ENCODE measurements at regions not wholly inside any gene's neighbourhood (a gene's known extent, or its start where the extent isn't known, plus 50 kb on each side); places are given as distances from the start of the nearest gene placed in this dataset.

DNA sequence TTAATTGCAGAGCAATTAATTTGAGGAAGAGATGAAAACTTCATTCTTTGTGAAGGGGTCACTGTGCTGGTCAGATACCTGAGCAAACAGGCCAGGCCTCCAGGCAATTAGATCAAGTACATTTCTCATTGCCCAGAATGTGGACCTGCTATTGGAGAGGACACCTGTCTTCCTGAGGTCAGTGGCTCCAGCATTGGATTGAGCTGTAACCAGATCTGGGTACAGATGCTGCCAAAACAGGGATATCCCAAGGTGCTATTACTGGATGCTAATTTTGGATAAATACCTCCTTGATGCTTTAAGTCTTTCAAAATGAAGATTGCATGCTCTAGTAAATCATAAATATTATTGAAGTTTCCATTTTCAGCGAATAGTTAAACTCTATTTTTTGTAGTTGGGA lies 131.5 kb downstream of the FAM161A start:
- no peak for DNase-seq (ENCODE audit: low read depth)

DNA sequence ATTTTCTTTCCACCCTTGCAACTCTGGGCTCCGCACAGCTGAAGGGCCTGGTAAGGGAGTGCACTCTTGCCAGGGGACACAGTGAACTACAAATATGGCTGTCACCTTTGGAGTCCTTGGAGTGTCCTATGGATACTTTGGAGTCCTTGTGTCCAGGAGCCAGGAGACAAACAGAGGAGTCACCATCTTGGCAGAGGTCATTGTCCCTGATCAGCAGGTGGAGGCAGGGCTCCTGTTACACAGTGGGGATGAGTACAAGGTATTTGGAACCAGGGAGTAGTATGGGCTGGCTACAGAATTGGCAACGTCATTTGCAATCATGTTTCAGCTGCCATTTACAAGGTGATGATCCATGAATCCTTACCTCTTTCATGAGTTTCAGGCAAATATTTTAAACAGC lies 132.5 kb downstream of the FAM161A start:
- no peak for DNase-seq (ENCODE audit: low read depth)

DNA sequence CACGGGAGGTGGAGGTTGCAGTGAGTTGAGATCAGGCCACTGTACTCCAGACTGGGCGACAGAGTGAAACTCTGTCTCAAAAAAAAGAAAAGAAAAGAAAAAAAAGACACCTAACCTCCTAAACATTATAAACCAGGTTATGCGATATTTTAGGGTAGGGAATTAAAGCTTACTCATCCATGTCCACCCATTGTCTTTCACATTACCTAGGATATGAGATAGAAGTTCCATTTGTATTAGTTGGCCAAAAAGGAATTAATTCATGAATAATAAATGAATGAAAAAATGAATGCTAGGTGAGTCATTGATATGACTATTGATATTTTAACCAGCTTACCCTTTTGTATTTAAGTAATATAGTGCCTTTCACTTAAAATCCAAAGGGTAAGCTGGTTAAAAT lies 132.9 kb downstream of the FAM161A start:
- no peak for DNase-seq (ENCODE audit: low read depth)

DNA sequence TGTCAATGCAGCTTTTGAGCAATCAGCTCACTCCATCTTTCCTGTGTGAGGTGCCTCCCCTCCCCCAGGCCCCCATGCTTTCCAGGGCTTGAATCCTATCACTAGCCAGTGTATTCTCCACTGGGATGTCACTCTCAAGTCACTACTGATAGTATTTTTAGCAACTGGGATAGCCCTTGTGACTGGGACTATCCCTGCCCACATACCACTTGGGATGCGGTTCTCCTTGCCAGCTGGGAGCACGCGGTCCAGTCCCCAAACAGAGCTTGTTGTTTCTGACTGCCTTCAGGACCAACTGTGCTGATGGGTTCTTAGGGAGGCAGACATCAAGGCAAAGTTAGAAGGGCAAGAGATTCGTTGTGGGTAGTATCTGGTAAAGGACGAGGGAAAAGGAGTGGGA lies 134.9 kb downstream of the FAM161A start:
- DNase-seq (ENCODE audit: low read depth): no peak

DNA sequence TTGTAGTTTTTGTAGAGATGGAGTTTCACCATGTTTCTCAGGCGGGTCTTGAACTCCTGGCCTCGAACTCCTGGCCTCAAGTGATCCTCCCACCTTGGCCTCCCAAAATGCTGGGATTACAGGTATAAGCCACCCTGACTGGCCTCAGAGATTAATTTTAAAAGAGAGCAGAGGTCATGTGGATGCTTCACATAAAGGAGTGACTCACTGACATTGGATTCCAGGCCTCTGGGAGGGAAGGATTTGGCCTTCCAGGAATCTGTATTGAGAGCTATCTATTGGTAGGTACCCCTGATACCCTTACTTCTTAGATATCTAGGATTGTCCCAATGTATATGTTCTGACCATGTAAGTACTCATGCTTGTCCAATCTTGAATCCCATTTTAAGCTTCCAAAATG lies 138.4 kb downstream of the FAM161A start:
- no peak for DNase-seq (ENCODE audit: low read depth)

DNA sequence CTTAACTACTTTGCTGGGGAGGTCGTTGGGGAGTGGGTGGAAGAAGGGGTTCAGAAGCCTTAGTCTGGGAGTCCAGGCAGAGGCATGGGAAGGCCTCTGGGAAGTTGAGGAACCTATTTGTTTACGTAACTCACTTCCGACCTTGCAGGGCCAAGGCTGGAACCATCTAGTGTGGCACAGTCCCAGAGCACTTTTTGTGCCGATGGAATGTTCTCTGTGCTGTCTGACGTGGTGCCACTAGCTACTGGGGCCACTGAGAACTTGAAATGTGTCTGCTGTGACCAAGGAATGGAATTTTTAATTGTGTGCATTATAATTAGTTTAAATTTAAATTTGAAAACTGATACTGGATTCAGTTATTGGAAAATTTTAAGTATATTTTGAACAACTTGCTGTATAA lies 139.7 kb downstream of the FAM161A start:
- no peak for DNase-seq (ENCODE audit: low read depth)

DNA sequence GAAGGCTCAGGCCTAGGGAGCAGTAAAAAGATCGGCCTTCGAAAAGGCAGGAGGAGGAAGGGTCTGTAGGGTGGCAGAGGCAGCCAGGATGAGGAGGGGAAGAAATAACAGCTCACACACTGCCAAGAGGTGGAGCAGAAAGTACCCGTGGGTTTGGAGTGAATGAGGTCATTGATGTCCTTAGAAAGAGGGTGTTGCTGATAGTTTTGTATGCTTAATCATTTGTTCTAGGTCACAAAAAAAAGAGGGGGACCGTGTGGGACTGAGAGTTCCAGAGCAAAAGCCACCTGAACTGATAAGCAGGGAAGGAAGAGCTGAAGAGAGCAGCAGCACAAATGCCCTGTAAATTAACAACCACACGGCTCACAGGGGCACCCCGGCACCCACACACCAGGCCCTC lies 140.4 kb downstream of the FAM161A start:
- no peak for DNase-seq (ENCODE audit: low read depth)

DNA sequence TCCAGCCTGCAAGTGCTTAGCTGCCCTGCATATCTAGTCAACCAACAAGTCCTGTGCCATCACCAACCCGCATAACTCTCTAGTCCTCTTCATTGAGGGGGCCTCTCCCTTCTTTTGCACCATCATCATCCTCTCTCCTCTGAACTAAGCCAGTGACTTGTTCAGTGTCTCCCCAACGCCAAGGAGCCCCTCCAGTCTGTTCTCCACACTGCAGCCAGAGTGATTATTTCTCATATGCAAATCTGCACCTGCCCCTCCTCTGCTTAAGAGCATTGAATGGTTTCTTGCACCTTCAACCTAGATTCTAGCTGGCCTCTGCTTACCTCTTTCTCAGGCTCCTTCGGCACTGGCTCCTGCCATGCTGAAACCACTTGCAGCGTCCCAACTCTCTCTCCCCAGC lies 141.8 kb downstream of the FAM161A start:
- DNase-seq (ENCODE audit: low read depth): no peak

DNA sequence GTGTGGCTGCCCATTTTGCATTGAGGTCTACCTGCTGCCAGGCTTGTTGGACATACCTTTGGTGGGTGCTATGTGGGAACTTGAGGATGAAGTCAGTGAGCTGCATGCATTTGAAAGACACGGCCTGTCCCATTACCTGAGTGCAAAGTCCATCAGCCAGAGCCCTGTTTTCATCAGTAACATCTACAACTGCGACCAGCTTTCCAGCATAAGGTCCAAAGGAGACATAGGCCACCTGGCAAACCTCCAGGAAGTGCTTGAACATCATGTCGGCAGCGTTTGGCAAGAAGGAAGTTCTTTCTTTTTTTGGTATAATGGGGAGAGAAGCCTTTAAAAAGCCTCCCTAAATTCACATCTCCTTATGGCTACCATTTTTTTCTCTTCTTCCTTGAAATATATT lies 143.1 kb downstream of the FAM161A start:
- no peak for DNase-seq (ENCODE audit: low read depth)

DNA sequence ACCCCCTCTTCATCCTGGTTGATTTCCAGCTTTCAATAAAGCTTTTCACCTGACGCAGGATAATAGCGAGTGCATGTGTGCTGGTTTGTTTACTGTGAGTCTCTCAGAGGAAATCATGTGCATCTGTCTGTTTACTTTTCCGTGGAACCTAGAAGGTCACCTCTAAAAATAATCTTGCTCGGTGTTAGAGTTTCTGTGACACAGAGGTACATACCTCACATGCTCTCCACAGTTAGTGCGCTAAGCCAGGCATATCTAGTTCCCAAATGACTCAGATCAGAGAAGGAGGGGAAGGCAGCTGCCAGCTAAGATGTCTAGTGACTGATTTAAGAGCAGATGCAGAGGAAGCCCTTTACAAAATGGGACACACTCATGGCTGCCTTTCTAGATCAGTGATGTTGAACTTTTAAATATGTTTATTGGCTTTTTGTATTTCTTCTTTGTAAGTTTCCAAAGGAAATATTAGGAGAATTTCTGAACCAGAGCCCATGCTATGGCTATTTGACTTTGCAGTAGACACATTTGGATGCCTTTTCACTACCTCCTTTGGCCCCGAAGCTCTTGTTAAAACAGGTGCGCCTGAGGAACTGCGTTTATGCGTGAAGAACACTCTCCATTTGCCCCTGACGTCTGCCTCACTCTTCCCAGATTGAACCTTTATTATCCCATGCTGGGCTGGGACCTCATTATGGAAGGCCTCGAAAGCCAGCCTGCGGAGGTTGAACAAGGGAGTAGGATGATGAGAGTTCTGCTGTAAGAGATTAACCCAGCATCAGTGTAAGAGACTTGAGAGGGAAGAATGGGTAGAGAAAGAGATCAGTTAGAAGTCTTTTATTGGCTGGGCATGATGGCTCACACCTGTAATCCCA lies 145.6 kb downstream of the FAM161A start:
- DNase-seq (ENCODE audit: low read depth): no peak

DNA sequence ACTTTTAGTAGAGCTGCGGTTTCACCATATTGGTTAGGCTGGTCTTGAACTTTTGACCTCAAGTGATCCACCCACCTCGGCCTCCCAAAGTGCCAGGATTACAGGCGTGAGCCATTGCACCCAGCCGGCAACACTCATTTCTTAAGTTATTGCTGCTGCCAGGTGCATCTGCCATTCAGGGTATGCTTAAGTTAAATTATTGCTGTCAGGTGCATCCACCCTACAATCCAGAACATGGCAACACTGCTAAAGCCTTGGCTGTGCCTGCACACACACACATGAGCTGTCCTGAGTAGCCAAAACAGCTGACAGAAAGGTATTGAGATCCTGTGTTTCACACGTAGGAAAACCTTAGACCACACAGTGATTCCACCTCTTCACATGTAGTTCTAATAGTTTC lies 148.2 kb downstream of the FAM161A start:
- no peak for DNase-seq (ENCODE audit: low read depth)

DNA sequence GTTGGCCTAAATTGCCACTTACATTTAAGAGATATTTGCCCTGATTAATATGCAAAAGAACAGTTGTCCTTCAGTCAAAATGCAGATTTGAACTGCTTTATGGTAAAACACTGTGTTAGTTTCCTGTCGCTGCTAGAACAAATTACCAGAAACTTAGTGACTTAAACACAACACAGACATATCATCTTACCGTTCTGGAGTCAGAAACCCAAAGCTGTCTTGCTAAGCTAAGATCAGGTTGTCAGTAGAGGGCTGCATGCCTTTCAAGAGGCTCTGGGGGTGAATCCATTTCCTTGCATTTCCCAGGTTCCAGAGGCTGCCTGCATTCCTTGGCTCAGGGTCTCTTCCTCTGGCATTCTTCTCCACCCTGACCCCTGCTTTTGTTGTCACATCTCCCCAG lies 149.5 kb downstream of the FAM161A start:
- DNase-seq (ENCODE audit: low read depth): no peak

DNA sequence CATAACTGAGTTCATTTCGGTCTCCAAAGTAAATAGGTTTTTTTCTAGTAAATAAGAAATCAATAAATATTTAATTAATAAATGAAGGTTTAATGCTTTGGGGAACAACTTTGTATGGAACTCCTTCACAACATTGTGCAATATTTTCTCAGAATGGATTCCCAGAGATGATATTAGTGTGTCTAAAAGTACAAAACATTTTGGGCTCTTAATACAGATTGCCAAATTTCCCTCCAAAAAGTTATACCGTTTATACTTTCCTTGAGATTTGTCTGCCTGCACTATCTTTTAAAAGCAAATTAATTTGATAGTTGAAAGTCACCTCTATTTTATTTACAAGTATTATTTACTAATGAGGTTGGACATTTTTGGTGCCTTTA lies 151.8 kb downstream of the FAM161A start:
- DNase-seq (ENCODE audit: low read depth): no peak

DNA sequence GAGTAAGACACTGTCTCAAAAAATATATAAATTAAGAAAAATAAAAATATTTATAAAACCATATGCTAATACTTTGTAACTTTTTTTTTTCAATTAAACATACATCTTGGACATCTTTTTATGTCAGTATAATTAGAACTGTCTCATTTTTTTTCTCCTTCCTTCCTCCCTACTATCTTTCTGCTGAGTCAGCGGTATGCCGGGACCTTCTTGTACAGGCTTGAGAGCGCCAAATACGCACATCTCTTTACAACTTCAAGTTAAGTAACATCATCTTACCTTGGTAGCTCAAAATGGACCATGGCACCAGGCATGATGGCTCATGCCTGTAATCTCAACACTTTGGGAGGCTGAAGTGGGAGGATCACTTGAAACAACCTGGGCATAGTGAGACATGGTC lies 153.4 kb downstream of the FAM161A start:
- DNase-seq (ENCODE audit: low read depth): no peak

DNA sequence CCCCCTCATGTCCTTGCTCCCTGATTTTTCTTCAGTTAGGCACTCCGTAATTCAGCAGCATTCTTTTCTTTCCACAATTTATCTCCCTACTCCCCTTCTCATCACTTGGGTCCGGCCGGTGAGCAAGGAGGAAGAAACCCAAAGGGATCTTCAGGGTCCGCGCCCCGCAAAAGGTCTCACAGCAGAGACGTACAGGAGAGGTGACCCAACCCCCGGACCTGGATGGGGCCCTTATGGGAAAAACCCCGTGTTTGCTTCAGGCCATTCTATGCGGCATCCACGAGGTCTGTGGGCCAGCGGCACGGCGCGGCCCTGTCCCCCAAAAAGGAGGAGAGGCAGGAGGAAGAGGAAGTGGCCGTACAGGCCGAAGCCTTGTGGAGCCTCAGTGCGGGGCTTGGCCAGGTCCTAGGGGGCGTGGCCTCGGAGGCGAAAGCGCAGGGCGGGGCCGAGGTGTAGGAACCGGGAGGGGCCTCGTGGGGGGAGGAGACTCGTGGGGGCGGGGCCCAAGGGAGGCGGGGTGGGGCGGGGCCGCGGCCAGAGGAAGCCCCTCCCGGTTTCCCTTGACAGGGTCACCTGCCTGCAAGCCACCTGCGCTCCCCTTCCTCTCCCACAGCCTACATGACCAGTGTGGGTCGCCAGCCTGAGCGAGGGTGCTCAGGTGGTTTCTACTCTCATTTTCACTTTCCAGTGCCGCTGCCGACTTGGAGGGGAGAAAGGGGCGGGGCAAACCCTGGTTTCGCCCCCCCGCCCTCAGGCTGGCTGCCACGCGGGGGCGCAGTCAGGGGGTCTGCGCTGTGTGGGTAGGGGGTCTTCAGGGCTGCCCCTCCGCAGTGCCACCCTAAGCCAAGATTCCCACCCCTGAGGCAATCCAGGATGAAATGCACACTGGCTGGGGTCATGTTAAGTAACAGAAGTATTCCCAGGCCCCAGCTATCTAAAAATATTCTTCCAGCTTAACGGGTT lies 156.4 kb upstream of the XPO1 start:
- peak; percentile 67 for DNase-seq (ENCODE audit: low read depth)

DNA sequence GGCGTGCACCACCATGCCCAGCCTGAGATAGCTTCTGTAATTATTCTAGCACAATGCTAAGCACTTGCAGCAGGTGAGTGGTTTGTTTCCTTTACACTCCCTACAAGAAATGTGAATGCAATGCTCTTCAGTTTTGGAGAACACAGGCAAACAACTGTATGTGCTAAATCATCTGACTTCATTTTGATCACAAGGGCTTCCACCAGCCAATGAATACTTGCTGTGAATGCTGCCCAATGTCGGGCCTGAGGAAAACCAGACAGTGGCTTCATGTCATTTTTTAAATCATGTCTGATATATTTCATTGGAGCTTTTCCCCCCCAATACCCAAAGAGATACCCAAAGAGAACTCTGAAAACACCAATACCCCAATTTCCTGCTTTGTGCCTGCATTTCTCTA lies 155.6 kb upstream of the XPO1 start:
- no peak for DNase-seq (ENCODE audit: low read depth)

DNA sequence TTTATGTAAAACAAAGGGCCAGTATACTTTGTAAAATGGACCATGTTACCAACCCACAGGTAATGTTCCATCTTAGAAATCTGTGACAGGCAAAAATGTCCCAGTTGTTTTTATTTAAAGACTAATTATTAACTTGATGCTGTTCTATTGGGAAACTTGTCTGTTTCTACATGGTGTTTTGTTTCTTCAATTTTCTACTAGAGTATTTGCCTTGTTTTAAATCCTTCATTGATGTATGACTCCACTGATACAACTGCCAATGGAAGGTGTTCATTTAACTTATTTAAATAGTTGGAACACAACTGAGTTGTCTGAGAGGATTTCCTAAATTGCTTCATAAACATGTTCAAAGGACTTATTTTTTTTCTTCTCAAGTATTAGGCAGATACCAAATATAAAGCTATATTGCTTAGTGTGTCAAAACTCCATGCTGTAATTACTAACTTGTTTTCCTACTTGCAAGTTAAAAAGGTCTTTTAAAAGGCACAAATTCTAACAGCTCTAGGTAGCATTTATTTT lies 152.0 kb upstream of the XPO1 start:
- no peak for DNase-seq (ENCODE audit: low read depth)

DNA sequence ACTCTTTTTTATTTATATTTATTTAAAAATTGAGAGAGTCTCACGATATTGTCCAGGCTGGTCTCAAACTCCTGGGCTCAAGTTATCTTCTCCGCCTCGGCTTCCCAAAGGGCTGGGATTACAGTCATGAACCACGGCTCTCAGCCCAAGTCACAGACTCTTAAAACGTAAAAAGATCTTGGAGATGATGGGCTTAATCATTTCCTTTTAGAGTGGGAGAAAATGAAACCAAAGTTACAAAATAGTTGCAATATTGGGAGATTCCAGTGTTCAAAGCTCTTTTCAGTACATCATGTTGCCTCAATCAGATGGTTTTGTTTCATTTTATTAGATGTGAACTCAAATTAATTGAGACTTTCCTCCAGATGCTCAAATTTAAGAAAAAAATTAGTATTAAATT lies 151.4 kb upstream of the XPO1 start:
- no peak for DNase-seq (ENCODE audit: low read depth)

DNA sequence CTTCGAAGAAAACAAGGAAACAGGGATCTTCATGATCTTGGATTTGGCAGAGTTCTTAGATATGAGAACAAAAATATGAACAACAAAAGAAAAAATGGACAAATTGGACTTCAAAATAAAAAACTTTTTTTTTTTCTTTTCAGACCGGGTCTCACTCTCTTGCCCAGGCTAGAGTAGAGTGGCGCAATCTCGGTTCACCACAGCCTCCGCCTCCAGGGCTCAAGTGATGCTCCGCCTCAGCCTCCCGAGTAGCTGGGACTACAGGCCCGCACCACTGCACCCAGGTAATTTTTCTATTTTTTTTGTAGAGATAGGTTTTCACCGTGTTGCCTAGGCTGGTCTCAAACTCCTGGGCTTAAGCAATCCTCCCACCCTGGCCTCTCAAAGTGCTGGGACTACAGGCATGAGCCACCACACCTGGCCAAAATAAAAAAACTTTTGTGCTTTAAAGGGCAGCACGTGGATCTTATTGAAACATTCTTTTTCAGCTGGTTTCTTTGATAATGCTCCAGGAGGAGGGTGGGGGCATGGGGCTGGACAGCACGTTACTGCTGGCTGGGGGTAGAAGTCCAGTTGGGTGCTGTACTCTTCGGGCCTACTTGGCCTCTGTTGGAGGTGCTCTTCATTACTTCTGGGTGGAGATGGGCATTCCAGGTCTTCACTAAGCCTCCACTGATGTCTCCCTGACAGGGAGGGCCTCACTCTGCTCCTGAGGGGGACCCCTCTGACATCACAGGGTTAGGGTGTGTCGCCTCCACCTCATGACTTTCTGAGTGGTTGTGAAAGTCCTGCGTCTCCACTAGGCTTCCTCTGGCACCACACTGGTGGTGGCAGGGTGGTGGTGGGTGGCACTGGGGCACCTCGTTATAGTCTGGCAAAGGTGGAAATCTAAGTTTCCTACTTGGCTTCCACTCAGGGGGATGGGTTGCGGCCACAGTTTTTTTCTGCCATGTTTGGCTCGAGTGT lies 150.5 kb upstream of the XPO1 start:
- DNase-seq (ENCODE audit: low read depth): no peak

DNA sequence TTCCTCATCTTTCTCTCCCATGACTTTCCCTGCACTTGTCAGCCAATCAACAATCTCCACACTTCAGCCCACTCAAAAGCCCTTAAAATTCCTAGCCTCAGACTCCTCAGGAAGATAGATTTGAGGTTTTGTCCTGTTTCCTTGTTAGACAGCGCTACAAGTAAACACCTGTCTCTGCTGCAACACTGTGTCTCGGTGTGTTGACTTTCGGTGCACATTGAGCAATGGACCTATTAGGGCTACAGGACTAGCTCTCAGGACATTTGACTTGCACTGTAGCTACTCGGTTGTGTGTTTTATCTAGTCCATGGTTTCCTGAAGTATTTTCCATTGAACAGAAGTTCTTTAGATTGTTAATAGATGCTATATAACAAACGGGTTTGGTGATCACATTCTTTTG lies 140.9 kb upstream of the XPO1 start:
- no peak for DNase-seq (ENCODE audit: low read depth)

DNA sequence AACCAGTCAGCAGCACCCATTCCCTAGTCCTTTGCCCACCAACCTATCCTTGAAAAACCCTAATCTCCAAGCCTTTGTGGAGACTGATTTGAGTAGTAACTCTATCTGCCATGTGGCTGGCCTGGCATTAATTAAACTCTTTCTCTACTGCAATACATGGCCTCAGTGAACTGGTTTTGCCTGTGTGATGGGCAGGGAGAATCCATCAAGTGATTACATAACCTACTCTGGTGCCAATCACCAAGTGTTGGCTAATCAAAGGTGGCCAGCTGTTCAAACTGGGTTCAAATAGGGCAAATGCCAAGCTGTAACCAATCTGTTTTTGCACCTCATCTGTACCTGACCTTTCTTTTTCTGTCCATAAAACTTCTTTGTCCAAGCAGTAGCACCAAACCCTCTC lies 139.8 kb upstream of the XPO1 start:
- DNase-seq (ENCODE audit: low read depth): no peak

DNA sequence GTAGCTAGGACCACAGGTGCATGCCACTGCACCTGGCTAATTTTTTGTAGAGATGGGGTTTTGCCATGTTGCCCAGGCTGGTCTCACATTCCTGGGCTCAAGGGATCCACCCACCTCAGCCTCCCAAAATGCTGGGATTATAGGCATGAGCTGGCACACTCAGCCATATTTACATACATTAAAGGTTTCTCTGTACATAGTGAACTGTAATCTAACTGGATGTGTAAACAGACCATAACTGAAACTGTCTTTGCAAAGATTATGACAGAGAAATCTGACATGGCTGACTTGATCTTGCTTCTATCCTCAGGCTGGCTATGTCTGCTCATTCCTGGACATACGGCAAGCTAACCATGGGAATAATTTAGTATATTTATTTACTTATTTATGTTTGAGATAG lies 139.2 kb upstream of the XPO1 start:
- DNase-seq (ENCODE audit: low read depth): no peak
